Muscle layer of colon (tissue), 2 donors: ENCODE measurements at regions not wholly inside any gene's neighbourhood (a gene's known extent, or its start where the extent isn't known, plus 50 kb on each side); places are given as distances from the start of the nearest gene placed in this dataset.
"Not testable (repeated sequence)": the region's sequence is repeated elsewhere in the genome, so short reads cannot be mapped to it uniquely, and the experiment has no call there.

ENCODE experiments used
- H3K27ac ChIP-seq: one replicate; pipeline ENCODE4 v1.7.0; 2013; ENCODE audit warnings: low read depth, mild to moderate bottlenecking, low read length, moderate library complexity
- H3K27me3 ChIP-seq, 2 donors: one replicate each; pipeline ENCODE4 v1.7.0; 2013; ENCODE audit warnings: low read length in 2 of 2, mild to moderate bottlenecking in 2 of 2; ENCODE audit not compliant: insufficient read depth in 2 of 2, control insufficient read depth in 1 of 2
- H3K36me3 ChIP-seq: one replicate; pipeline ENCODE4 v1.7.0; 2013; ENCODE audit warnings: mild to moderate bottlenecking, low read length; ENCODE audit not compliant: insufficient read depth
- H3K4me1 ChIP-seq: one replicate; pipeline ENCODE4 v1.7.0; 2013; ENCODE audit warnings: mild to moderate bottlenecking, low read length; ENCODE audit not compliant: insufficient read depth
- H3K4me3 ChIP-seq, 2 donors: one replicate each; pipeline ENCODE4 v1.7.0; 2013; ENCODE audit warnings: low read length in 2 of 2, low read depth in 1 of 2, mild to moderate bottlenecking in 1 of 2, moderate library complexity in 1 of 2
- H3K9ac ChIP-seq: one replicate; pipeline ENCODE4 v1.7.0; 2013; ENCODE audit warnings: low read length
- H3K9me3 ChIP-seq: one replicate; pipeline ENCODE4 v1.7.0; 2013; ENCODE audit warnings: mild to moderate bottlenecking, low read length
- donor health status: abdominal sarcoma.
- donor health status: Adenocarcinoma of cecum.

GRCh38 chr2:87584268-87584906 is 163.5 kb upstream of the PLGLB2 start:
- not testable (repeated sequence) for H3K27ac ChIP-seq, H3K36me3 ChIP-seq, H3K9ac ChIP-seq, H3K9me3 ChIP-seq, H3K4me1 ChIP-seq, H3K27me3 ChIP-seq, H3K4me3 ChIP-seq

GRCh38 chr2:87587934-87588333 is 160.0 kb upstream of the PLGLB2 start:
- not testable (repeated sequence) for H3K9ac ChIP-seq, H3K4me3 ChIP-seq, H3K4me1 ChIP-seq

GRCh38 chr2:87592974-87593373 is 154.9 kb upstream of the PLGLB2 start:
- H3K4me3 ChIP-seq, H3K27me3 ChIP-seq, H3K36me3 ChIP-seq, H3K4me1 ChIP-seq, H3K9ac ChIP-seq, H3K27ac ChIP-seq, H3K9me3 ChIP-seq: not testable (repeated sequence)

More at GRCh38 chr2:87587934-87588333, 160.0 kb upstream of the PLGLB2 start:
- H3K9me3 ChIP-seq, H3K27ac ChIP-seq, H3K36me3 ChIP-seq, H3K27me3 ChIP-seq: not testable (repeated sequence)

GRCh38 chr2:87593784-87594610 is 153.9 kb upstream of the PLGLB2 start:
- not testable (repeated sequence) for H3K27me3 ChIP-seq, H3K4me1 ChIP-seq, H3K9ac ChIP-seq, H3K9me3 ChIP-seq, H3K4me3 ChIP-seq, H3K36me3 ChIP-seq, H3K27ac ChIP-seq

GRCh38 chr2:87594611-87594992 is 153.3 kb upstream of the PLGLB2 start:
- H3K9me3 ChIP-seq, H3K9ac ChIP-seq, H3K36me3 ChIP-seq, H3K4me1 ChIP-seq, H3K27ac ChIP-seq, H3K27me3 ChIP-seq, H3K4me3 ChIP-seq: not testable (repeated sequence)

- not testable (repeated sequence) for H3K27ac ChIP-seq, H3K9me3 ChIP-seq, H3K9ac ChIP-seq, H3K4me3 ChIP-seq, H3K27me3 ChIP-seq, H3K36me3 ChIP-seq, H3K4me1 ChIP-seq
Measured at GRCh38 chr2:87595017-87595416, 152.9 kb upstream of the PLGLB2 start.

- H3K36me3 ChIP-seq, H3K27me3 ChIP-seq, H3K4me1 ChIP-seq, H3K27ac ChIP-seq, H3K9me3 ChIP-seq, H3K4me3 ChIP-seq, H3K9ac ChIP-seq: not testable (repeated sequence)
Measured at GRCh38 chr2:87600961-87601360, 146.9 kb upstream of the PLGLB2 start.

GRCh38 chr2:87602118-87602517 is 145.8 kb upstream of the PLGLB2 start:
- H3K36me3 ChIP-seq, H3K9me3 ChIP-seq, H3K4me3 ChIP-seq, H3K27me3 ChIP-seq, H3K9ac ChIP-seq, H3K4me1 ChIP-seq, H3K27ac ChIP-seq: not testable (repeated sequence)

- not testable (repeated sequence) for H3K27me3 ChIP-seq, H3K9me3 ChIP-seq, H3K27ac ChIP-seq, H3K4me1 ChIP-seq, H3K36me3 ChIP-seq, H3K9ac ChIP-seq, H3K4me3 ChIP-seq
Measured at GRCh38 chr2:87602728-87603127, 145.2 kb upstream of the PLGLB2 start.

- H3K4me3 ChIP-seq, H3K27ac ChIP-seq: not testable (repeated sequence)
Measured at GRCh38 chr2:87603418-87604278, 144.2 kb upstream of the PLGLB2 start.

GRCh38 chr2:87604279-87604818 is 143.5 kb upstream of the PLGLB2 start:
- H3K36me3 ChIP-seq, H3K9me3 ChIP-seq, H3K9ac ChIP-seq, H3K27ac ChIP-seq, H3K27me3 ChIP-seq, H3K4me1 ChIP-seq, H3K4me3 ChIP-seq: not testable (repeated sequence)

More at GRCh38 chr2:87603418-87604278, 144.2 kb upstream of the PLGLB2 start:
- not testable (repeated sequence) for H3K9ac ChIP-seq, H3K36me3 ChIP-seq, H3K27me3 ChIP-seq, H3K4me1 ChIP-seq, H3K9me3 ChIP-seq
